ENCODE measurements at regions not wholly inside any gene's neighbourhood (a gene's known extent, or its start where the extent isn't known, plus 50 kb on each side); places are given as distances from the start of the nearest gene placed in this dataset.

DNA sequence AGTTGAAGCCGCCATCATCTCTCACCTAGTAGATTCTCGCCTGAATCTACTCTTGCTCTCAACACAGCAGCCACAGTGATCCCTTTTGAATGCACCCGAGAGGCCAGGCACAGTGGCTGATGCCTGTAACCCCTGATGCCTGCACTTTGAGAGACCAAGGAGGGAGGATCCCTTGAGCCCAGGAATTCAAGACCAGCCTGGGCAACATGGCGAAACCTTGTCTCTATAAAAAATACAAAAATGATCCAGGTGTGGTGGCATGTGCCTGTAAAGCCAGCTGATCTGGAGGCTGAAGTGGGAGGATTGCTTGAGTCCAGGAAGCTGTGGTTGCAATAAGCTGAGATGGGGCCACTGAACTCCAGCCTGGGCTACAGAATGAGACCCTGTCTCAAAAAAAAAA, 60.3 kb upstream of the EML4 start:
- in situ Hi-C loops (cut with MboI; ENCODE audit: low pct_unique_long_range_greater_than_20kb, low sequenced_read_pairs), result no loop called here

GRCh38 chr2:42109959-42110640, 59.1 kb upstream of the EML4 start:
- in situ Hi-C loops (cut with MboI; ENCODE audit: low pct_unique_long_range_greater_than_20kb, low sequenced_read_pairs), result no loop called here

More for the DNA sequence above, 60.3 kb upstream of the EML4 start:
- DNase-seq, result no peak

DNA sequence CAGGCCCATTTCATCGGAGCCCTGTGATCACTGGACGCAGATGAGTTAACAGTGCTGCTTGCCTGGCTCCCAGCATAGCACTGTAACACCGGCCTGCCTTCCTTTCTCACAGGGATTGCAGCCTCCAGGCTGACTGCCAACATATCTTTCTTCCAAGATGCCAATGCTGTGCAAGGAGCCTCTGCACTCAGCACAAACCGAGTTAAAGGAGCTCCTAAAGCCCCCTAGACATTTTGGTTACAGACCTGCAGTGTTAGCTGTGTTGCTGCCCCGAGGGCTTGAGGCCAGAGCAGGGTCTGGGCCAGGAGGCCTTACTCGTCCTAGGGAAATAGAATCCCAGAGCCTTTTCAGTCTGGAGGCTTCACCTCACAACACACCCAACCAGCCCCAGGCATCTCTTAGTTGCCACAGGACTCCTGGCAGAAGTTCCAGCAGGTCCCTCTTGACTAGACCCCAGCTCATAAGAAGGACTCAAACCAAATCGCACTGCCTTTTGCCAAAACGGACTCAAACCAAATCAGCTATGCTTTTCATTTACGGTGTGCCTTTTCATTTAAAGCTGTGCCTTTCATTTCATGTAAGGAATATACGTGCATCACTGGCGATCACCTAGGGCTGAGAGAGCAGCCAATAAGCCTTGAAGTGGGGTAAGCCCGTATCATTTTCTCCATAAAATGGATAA, 58.4 kb upstream of the EML4 start:
- in situ Hi-C loops (cut with MboI; ENCODE audit: low pct_unique_long_range_greater_than_20kb, low sequenced_read_pairs), result no loop called here
- DNase-seq, result no peak

More at GRCh38 chr2:42109959-42110640, 59.1 kb upstream of the EML4 start:
- no peak for DNase-seq

DNA sequence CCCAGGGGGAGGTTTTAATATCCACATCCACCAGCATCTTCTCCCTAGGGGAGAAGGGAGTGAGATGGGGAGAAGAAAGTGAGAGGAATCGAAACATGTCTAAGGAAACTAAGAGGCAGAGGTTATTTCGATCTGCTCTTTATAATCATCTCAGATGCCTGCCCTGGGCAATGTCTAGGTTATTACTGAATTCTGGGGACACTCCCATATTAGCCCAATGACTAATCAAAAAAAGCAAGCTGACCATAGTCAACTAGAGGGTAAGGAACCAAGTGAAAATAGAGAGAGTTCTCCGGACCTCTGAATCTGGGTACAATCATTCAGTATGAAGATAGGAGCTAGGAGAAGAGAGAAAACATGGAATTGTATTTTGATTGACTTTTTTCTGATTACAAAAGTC, 56.7 kb upstream of the EML4 start:
- DNase-seq, result no peak
- in situ Hi-C loops (cut with MboI; ENCODE audit: low pct_unique_long_range_greater_than_20kb, low sequenced_read_pairs), result no loop called here

- in situ Hi-C loops (cut with MboI; ENCODE audit: low pct_unique_long_range_greater_than_20kb, low sequenced_read_pairs), result no loop called here
These were observed 55.7 kb upstream of the EML4 start for GRCh38 chr2:42113452-42113851.

GRCh38 chr2:42114091-42114490, 55.1 kb upstream of the EML4 start:
- in situ Hi-C loops (cut with MboI; ENCODE audit: low pct_unique_long_range_greater_than_20kb, low sequenced_read_pairs), result no loop called here
- DNase-seq, result no peak

More at GRCh38 chr2:42113452-42113851, 55.7 kb upstream of the EML4 start:
- no peak for DNase-seq

DNA sequence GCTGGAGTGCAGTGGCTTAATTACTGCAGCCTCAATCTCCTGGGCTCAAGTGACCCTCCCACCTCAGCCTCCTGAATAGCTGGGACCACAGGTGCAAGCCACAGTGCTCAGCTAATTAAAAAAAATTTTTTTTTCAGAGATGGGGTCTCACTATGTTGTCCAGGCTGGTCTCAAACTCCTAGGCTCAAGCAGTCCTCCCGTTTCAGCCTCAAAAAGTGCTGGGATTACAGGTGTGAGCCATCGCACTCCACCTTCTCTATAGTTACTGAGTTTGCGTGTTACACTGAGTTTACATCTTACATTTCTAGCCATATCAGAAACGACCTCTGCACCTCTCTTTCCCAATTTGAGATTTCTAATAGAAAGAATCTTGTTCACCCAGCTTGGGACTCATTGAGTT, 53.6 kb upstream of the EML4 start:
- in situ Hi-C loops (cut with MboI; ENCODE audit: low pct_unique_long_range_greater_than_20kb, low sequenced_read_pairs), result no loop called here
- no peak for DNase-seq

- DNase-seq, result no peak
These were observed 52.7 kb upstream of the EML4 start for GRCh38 chr2:42116195-42117181.

DNA sequence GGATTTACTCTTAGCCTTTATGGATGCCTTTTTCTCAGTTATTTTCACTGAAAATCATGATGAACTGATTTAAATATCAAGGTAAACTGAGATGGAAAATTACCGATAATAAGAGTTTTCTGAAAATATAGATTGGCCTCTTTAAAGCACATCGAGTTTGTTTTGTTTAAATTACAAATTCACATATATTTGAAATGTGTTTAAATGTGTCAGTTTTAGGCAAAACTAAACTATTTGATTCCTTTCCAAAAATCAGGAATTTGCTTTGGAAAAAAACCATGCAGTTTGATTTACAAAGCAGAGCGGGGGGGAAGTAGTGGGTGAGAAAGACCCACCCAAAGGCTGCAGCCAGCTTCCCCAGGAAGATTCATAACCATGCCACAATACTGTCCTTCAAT, 52.0 kb upstream of the EML4 start:
- in situ Hi-C loops (cut with MboI; ENCODE audit: low pct_unique_long_range_greater_than_20kb, low sequenced_read_pairs), result no loop called here
- no peak for DNase-seq

More at GRCh38 chr2:42116195-42117181, 52.7 kb upstream of the EML4 start:
- in situ Hi-C loops (cut with MboI; ENCODE audit: low pct_unique_long_range_greater_than_20kb, low sequenced_read_pairs), result no loop called here

- DNase-seq, result peak; percentile 83
- in situ Hi-C loops (cut with MboI; ENCODE audit: low pct_unique_long_range_greater_than_20kb, low sequenced_read_pairs), result no loop called here
These were observed 51.0 kb upstream of the EML4 start for GRCh38 chr2:42117923-42118753.

GRCh38 chr2:42118754-42119569, 50.2 kb upstream of the EML4 start:
- in situ Hi-C loops (cut with MboI; ENCODE audit: low pct_unique_long_range_greater_than_20kb, low sequenced_read_pairs), result no loop called here
- DNase-seq, result no peak

Data from KBM-7 (cell line).